GM10266 (cell line): ENCODE measurements at regions not wholly inside any gene's neighbourhood (a gene's known extent, or its start where the extent isn't known, plus 50 kb on each side); places are given as distances from the start of the nearest gene placed in this dataset.

ENCODE experiments used
- DNase-seq: peaks from one replicate; pipeline ENCODE4 v3.0.0; 2012; ENCODE audit errors: extremely low spot score
- CTCF ChIP-seq: IDR thresholded peaks from 2 replicates; pipeline ENCODE4 v1.5.1; 2012; ENCODE audit warnings: mild to moderate bottlenecking, low read depth; ENCODE audit not compliant: control insufficient read depth, insufficient read depth; ENCODE audit errors: missing control alignments

- TF ChIP-seq CTCF: no peak
- no peak for DNase-seq
Observed at GRCh38 chr13:38624822-38625221, 62.1 kb upstream of the FREM2 start.

GRCh38 chr13:38628554-38628953, 58.3 kb upstream of the FREM2 start:
- TF ChIP-seq CTCF: no peak
- DNase-seq: no peak

- TF ChIP-seq CTCF: no peak
- no peak for DNase-seq
Observed at GRCh38 chr13:38630780-38631179, 56.1 kb upstream of the FREM2 start.

- no peak for DNase-seq
- TF ChIP-seq CTCF: no peak
Observed at GRCh38 chr13:38635030-38635429, 51.8 kb upstream of the FREM2 start.

- no peak for DNase-seq
- TF ChIP-seq CTCF: no peak
Observed at GRCh38 chr13:38636073-38636472, 50.8 kb upstream of the FREM2 start.

GRCh38 chr13:38636761-38637160, 50.1 kb upstream of the FREM2 start:
- no peak for DNase-seq
- no peak for TF ChIP-seq CTCF
